Psoas muscle (tissue), 7 donors: ENCODE measurements at regions not wholly inside any gene's neighbourhood (a gene's known extent, or its start where the extent isn't known, plus 50 kb on each side); places are given as distances from the start of the nearest gene placed in this dataset.

ENCODE experiments used
- ATAC-seq, 4 donors: fragments of 200-7000 bp; cut with Tn5 transposase; one replicate each; pipeline ENCODE4 v1.9.1; 2020; ENCODE audit warnings: moderate library complexity in 3 of 4, mild to moderate bottlenecking in 2 of 4
- DNase-seq, 2 donors: peaks; one replicate each; pipeline ENCODE4 v3.0.0-alpha.2; 2020
- H3K27ac ChIP-seq: fragments of 200-600 bp; one replicate; pipeline ENCODE4 v1.8.0; 2022
- H3K27me3 ChIP-seq, 3 donors: fragments of 200-600 bp in 1 of 3; one replicate each; pipeline versions ENCODE4 v1.6.1 to v1.8.0; 2013 to 2022; ENCODE audit warnings: low read length in 2 of 3, mild to moderate bottlenecking in 2 of 3, moderate library complexity in 1 of 3; ENCODE audit not compliant: insufficient read depth in 3 of 3
- H3K36me3 ChIP-seq, 2 donors: fragments of 200-600 bp in 1 of 2; one replicate each; pipeline versions ENCODE4 v1.6.1 to v1.8.0; 2013 to 2022; ENCODE audit warnings: low read depth in 1 of 2, mild to moderate bottlenecking in 1 of 2, moderate library complexity in 1 of 2; ENCODE audit not compliant: insufficient read depth in 1 of 2
- H3K4me1 ChIP-seq: fragments of 200-600 bp; one replicate; pipeline ENCODE4 v1.8.0; 2022
- H3K4me3 ChIP-seq: fragments of 200-600 bp; one replicate; pipeline ENCODE4 v1.8.0; 2022; ENCODE audit warnings: mild to moderate bottlenecking
- H3K9me3 ChIP-seq: fragments of 200-600 bp; one replicate; pipeline ENCODE4 v1.8.0; 2022
- CTCF ChIP-seq: fragments of 200-600 bp; IDR thresholded peaks from one replicate; pipeline ENCODE4 v1.8.0; 2022; ENCODE audit warnings: antibody characterized with exemption
- WGBS, 3 donors: extraction: QIAGEN DNeasy Blood & Tissue Kit; methylation state at CpG; one replicate each; pipeline versions ENCODE4 v1.1.6 to v1.1.7; 2013; 5-methylcytosine and 5-hydroxymethylcytosine counted together
- intact Hi-C, 2 donors: fragments of 100-400 bp; cut with DNase I; formaldehyde crosslinking; loops; one replicate each; pipeline versions ENCODE4 v1.11.0 to v1.14.2; 2022
- donor health status: healthy with polysubstance abuse.
- donor health status: DM: no; HTN: no; CAD: no; lungs with moderate emphysema.
- donor health status: Bipolar disorder and iron deficiency.
- donor health status: healthy.
- donor health status: DM: yes; HTN: yes; CAD: no.
- donor health status: DM: no; HTN: no; CAD: no.
- donor health status: DM: yes; HTN: yes; CAD: no.

DNA sequence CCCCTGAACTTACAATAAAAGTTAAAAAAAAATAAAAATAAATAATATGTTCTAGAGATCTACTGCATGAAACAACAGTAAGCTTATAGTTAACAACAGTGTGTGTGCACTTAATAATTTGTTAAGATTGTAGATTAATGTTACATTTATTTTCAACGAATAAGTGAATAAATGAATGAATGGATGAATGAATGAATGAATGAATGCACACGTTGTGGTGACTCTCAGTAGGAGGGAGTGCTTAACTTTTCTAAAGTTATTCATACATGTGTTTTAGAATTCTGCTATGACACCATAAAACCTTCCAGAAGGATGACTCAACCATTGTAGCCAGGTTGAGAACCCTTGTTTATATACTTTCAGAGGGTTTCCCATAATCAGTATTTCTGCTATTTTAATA lies 1269.4 kb upstream of the CDH6 start:
- Histone ChIP-seq H3K27ac (no peak overlapping the region), H3K9me3 (no peaks in the 10 kb centered on the region), H3K4me3 (no peak overlapping the region), H3K27me3 (no peaks in the 10 kb centered on the region), H3K36me3 (no peaks in the 10 kb centered on the region), H3K4me1 (no peaks in the 10 kb centered on the region)
- DNase-seq (no peak), ATAC-seq (no peak)
- TF ChIP-seq CTCF, result no peak
- intact Hi-C loops, result no loop called here
- WGBS, 3 donors, result 58 to 74% (median 72%) methylated on average over 2 of the region's 2 CpGs

DNA sequence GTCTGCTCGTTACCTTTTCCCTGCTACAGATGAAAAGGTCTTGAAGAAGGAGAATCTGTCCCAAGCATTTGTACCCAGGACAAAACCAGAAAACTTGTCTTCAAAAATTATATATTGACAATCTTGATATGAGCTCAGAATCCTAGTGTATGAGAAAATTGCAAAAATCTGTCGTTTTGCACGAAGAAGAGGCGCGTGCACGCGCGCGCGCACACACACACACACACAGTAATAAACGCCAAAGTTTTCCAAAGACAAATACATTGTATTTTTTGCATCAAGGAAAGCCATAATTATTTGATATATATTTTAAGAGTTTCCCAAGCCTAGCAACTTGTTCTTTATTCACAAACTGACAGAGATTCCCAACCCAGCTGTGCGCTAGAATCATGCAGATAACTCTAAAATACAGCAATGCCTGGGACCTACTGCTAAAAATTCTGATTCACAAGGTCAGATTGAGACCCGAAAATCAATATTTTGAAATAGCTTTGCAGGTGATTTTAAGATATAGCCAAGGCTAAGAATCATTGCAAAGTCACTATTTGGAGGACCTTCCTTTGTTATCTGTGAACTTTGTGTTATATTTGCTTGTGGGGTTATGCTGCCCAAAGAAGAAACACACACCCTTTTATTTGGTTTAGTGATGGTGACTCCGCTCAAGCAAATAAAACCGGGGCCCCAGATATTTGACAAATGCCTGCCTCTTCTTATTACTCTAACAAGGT lies 1287.7 kb upstream of the CDH6 start:
- no peaks in the 10 kb centered on the region for H3K4me1 ChIP-seq
- H3K4me3 ChIP-seq, result no peak overlapping the region
- DNase-seq (no peak), ATAC-seq (no peak)
- no peak overlapping the region for H3K27ac ChIP-seq
- TF ChIP-seq CTCF, result no peak
- WGBS, 3 donors, result 86 to 89% (median 87%) methylated on average over 15 of the region's 15 CpGs
- peaks cover 4% of the 10 kb centered on the region for H3K9me3 ChIP-seq
- no peaks in the 10 kb centered on the region for H3K36me3 ChIP-seq
- no peaks in the 10 kb centered on the region for H3K27me3 ChIP-seq
- intact Hi-C loops, result no loop called here

GRCh38 chr5:29902859-29903258 lies 1290.6 kb upstream of the CDH6 start:
- Histone ChIP-seq H3K4me3 (no peak overlapping the region), H3K9me3 (no peaks in the 10 kb centered on the region), H3K36me3 (no peaks in the 10 kb centered on the region), H3K27ac (no peak overlapping the region), H3K4me1 (no peaks in the 10 kb centered on the region), H3K27me3 (no peaks in the 10 kb centered on the region)
- TF ChIP-seq CTCF, result no peak
- WGBS, 3 donors, result 57 to 76% (median 60%) methylated on average over 2 of the region's 2 CpGs
- intact Hi-C loops, result no loop called here
- DNase-seq (no peak), ATAC-seq (no peak)

GRCh38 chr5:29899583-29899982 lies 1293.9 kb upstream of the CDH6 start:
- H3K27me3 ChIP-seq, result no peaks in the 10 kb centered on the region
- no peaks in the 10 kb centered on the region for H3K4me1 ChIP-seq
- no peaks in the 10 kb centered on the region for H3K36me3 ChIP-seq
- no peak for TF ChIP-seq CTCF
- no peak overlapping the region for H3K4me3 ChIP-seq
- intact Hi-C loops, result no loop called here
- no peaks in the 10 kb centered on the region for H3K9me3 ChIP-seq
- DNase-seq, result no peak
- ATAC-seq, result no peak
- H3K27ac ChIP-seq, result no peak overlapping the region
- 27 to 49% (median 40%) methylated on average over 2 of the region's 2 CpGs for WGBS, 3 donors

- DNase-seq (no peak), ATAC-seq (no peak)
- intact Hi-C loops, result no loop called here
- no peak overlapping the region for H3K27ac ChIP-seq
- H3K4me3 ChIP-seq, result no peak overlapping the region
- H3K36me3 ChIP-seq, result no peaks in the 10 kb centered on the region
- H3K4me1 ChIP-seq, result no peaks in the 10 kb centered on the region
- H3K27me3 ChIP-seq, result no peaks in the 10 kb centered on the region
- TF ChIP-seq CTCF, result no peak
- H3K9me3 ChIP-seq, result no peaks in the 10 kb centered on the region
Observed at GRCh38 chr5:29897916-29898315, 1295.6 kb upstream of the CDH6 start.
